GM12878 (cell line): ENCODE measurements at regions not wholly inside any gene's neighbourhood (a gene's known extent, or its start where the extent isn't known, plus 50 kb on each side); places are given as distances from the start of the nearest gene placed in this dataset.

Experiments used
- ATAC-seq: fragments of 200-7000 bp; cut with Tn5 transposase; 3 replicates; pipeline ENCODE4 v1.9.1; 2020; ENCODE audit warnings: mild to moderate bottlenecking, moderate library complexity
- BruUV-seq: library from RNA; stranded (reverse); fragments of 400-500 nt; replicated peaks from 2 replicates; lab custom pipeline; 2021; lab: Mats Ljungman, UMichigan
- CTCF ChIA-PET: fragments of 300-600 bp; sonication (Branson Sonifier 250); formaldehyde crosslinking; extraction: SDS; loops from one replicate; lab custom pipeline; 2021; ENCODE audit warnings: inconsistent platforms; lab: Yijun Ruan, JAX
- POLR2A ChIA-PET: fragments of 350-600 bp; formaldehyde crosslinking; extraction: SDS; loops from one replicate; lab custom pipeline; 2021; ENCODE audit warnings: inconsistent platforms; lab: Charles Lee
- RAD21 ChIA-PET: fragments of 300-600 bp; sonication (Branson Sonifier 250); formaldehyde crosslinking; loops from one replicate; lab custom pipeline; 2023; ENCODE audit warnings: antibody characterized with exemption; ENCODE audit not compliant: unreplicated experiment; lab: Charles Lee
- SMC1A ChIA-PET: fragments of 300-600 bp; sonication (Branson Sonifier 250); formaldehyde crosslinking; loops from one replicate; lab custom pipeline; 2023; ENCODE audit not compliant: unreplicated experiment, uncharacterized antibody; lab: Charles Lee
- DNase-seq: peaks from one replicate; pipeline ENCODE4 v3.0.0-alpha.2; 2011; ENCODE audit warnings: low read depth, low spot score
- FAIRE-seq: peaks from 3 replicates; lab custom pipeline; 2011; peaks lifted over from hg19 to GRCh38; lab: Jason Lieb, UNC
- H2AFZ ChIP-seq: 2 replicates; pipeline ENCODE4 v1.6.0; 2011; ENCODE audit warnings: low read depth, low read length, control low read depth; ENCODE audit not compliant: control insufficient read depth
- H3K27ac ChIP-seq: 2 replicates; pipeline ENCODE4 v1.5.1; 2011; ENCODE audit warnings: control low read depth; ENCODE audit not compliant: control insufficient read depth, insufficient read depth
- H3K27me3 ChIP-seq, 2 experiments: replicated peaks in 1 of 2; 2 replicates each; pipeline versions ENCODE4 v1.6.0 to v1.6.1; 2011; ENCODE audit warnings: low read length in 1 of 2; ENCODE audit not compliant: control insufficient read depth in 2 of 2, insufficient read depth in 2 of 2
- H3K36me3 ChIP-seq, 2 experiments: 2 replicates each; pipeline ENCODE4 v1.5.1; 2011; ENCODE audit warnings: low read length in 1 of 2; ENCODE audit not compliant: control insufficient read depth in 2 of 2, insufficient read depth in 2 of 2
- H3K4me1 ChIP-seq: 2 replicates; pipeline ENCODE4 v1.6.1; 2011; ENCODE audit warnings: mild to moderate bottlenecking, low read length, moderate library complexity, mixed read lengths; ENCODE audit not compliant: control insufficient read depth, insufficient read depth
- H3K4me2 ChIP-seq: 2 replicates; pipeline ENCODE4 v1.6.0; 2011; ENCODE audit warnings: control low read depth; ENCODE audit not compliant: control insufficient read depth, insufficient read depth
- H3K4me3 ChIP-seq: fragments of 200-600 bp; sonication (generic); 2 replicates; pipeline ENCODE4 v1.5.1; 2016
- H3K79me2 ChIP-seq: 2 replicates; pipeline ENCODE4 v1.6.0; 2011; ENCODE audit warnings: low read length; ENCODE audit not compliant: control insufficient read depth, insufficient read depth
- H3K9ac ChIP-seq: 2 replicates; pipeline ENCODE4 v1.8.0; 2011; ENCODE audit warnings: low read length, control low read depth, mixed read lengths; ENCODE audit not compliant: control insufficient read depth, insufficient read depth
- H3K9me3 ChIP-seq: replicated peaks from 3 replicates; pipeline ENCODE4 v1.5.1; 2011; ENCODE audit warnings: mild to moderate bottlenecking, low read length; ENCODE audit not compliant: control insufficient read depth, insufficient read depth
- H4K20me1 ChIP-seq: 2 replicates; pipeline ENCODE4 v1.6.0; 2011; ENCODE audit not compliant: control insufficient read depth, insufficient read depth
- CHD4 ChIP-seq: fragments of 200-600 bp; sonication (generic); IDR thresholded peaks from 2 replicates; pipeline ENCODE4 v1.6.1; 2016; ENCODE audit warnings: mild to moderate bottlenecking
- POLR2A ChIP-seq: IDR thresholded peaks from 2 replicates; pipeline ENCODE4 v1.6.1; 2011; ENCODE audit warnings: low read depth, mild to moderate bottlenecking, low read length
- RELA ChIP-seq: fragments of 450-650 bp; IDR thresholded peaks from 2 replicates; pipeline ENCODE4 v1.8.0; 2014; ENCODE audit warnings: borderline replicate concordance; ENCODE audit not compliant: partially characterized antibody
- SKIL ChIP-seq: fragments of 450-650 bp; IDR thresholded peaks from 2 replicates; pipeline ENCODE4 v1.6.1; 2017; ENCODE audit warnings: mild to moderate bottlenecking, low read depth, inconsistent platforms; ENCODE audit not compliant: poor library complexity, severe bottlenecking
- SMC3 ChIP-seq: IDR thresholded peaks from 2 replicates; pipeline ENCODE4 v1.6.1; 2011; ENCODE audit warnings: low read length, improper control_type of control experiment, borderline replicate concordance
- ZNF207 ChIP-seq: fragments of 450-650 bp; IDR thresholded peaks from 2 replicates; pipeline ENCODE4 v1.6.1; 2014; ENCODE audit warnings: antibody characterized with exemption, mild to moderate bottlenecking, borderline replicate concordance
- in situ Hi-C: fragments of 300-500 bp; cut with MboI; formaldehyde crosslinking; loops from 9 replicates; pipeline ENCODE4 v1.14.3; 2018; ENCODE audit warnings: mixed read lengths
- intact Hi-C: fragments of 100-400 bp; cut with micrococcal nuclease; formaldehyde crosslinking; loops from one replicate; pipeline ENCODE4 v1.14.2; 2022; ENCODE audit not compliant: unreplicated experiment
- TF ChIP-seq, protein P1 (sequence below): fragments of 150-350 bp; IDR thresholded peaks from 2 replicates; pipeline ENCODE4 v1.6.1; 2014; ENCODE audit warnings: mild to moderate bottlenecking, low read depth, low read length

- FAIRE-seq, result no peak
- intact Hi-C loops, result no loop called here
- no peak overlapping the region for H3K27ac ChIP-seq
Measured at GRCh38 chr9:7348692-7349091, 450.9 kb downstream of the DMAC1 start.

More at GRCh38 chr9:7348692-7349091, 450.9 kb downstream of the DMAC1 start:
- no TSS peak for BruUV-seq
- ChIA-PET RAD21 (no interaction called here), SMC1A (interaction anchor here (0.8 to 1.6 kb wide), 2 partner anchors 10 to 243 kb away, joined by 4 to 6 read pairs; no protein-coding TSS in a partner anchor), POLR2A (no interaction called here)
- H3K4me2 ChIP-seq, result no peak overlapping the region
- no peak overlapping the region for H3K9ac ChIP-seq
- no peaks in the 10 kb centered on the region for H4K20me1 ChIP-seq
- H3K79me2 ChIP-seq, result no peaks in the 10 kb centered on the region
- no peaks in the 10 kb centered on the region for H3K27me3 ChIP-seq
- TF ChIP-seq, protein P1, sequence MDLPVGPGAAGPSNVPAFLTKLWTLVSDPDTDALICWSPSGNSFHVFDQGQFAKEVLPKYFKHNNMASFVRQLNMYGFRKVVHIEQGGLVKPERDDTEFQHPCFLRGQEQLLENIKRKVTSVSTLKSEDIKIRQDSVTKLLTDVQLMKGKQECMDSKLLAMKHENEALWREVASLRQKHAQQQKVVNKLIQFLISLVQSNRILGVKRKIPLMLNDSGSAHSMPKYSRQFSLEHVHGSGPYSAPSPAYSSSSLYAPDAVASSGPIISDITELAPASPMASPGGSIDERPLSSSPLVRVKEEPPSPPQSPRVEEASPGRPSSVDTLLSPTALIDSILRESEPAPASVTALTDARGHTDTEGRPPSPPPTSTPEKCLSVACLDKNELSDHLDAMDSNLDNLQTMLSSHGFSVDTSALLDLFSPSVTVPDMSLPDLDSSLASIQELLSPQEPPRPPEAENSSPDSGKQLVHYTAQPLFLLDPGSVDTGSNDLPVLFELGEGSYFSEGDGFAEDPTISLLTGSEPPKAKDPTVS, result no peak
- TF ChIP-seq RELA (no peak), CHD4 (no peak), ZNF207 (no peak), SMC3 (no peak), POLR2A (no peak), SKIL (no peak)
- TF ChIP-seq, all 136 proteins: peak for 0
- Histone ChIP-seq H2AFZ (no peak overlapping the region), H3K36me3 (no peaks in the 10 kb centered on the region), H3K4me1 (no peaks in the 10 kb centered on the region), H3K9me3 (no peaks in the 10 kb centered on the region; the same call in 2 of the 3 replicates), H3K4me3 (no peak overlapping the region)
- no peak for DNase-seq
- no peak for ATAC-seq
- in situ Hi-C loops, result no loop called here
- CTCF ChIA-PET, result interaction anchor here (1.2 to 1.5 kb wide), 2 partner anchors 11 to 26 kb away, joined by 3 to 4 read pairs; no protein-coding TSS in a partner anchor
